Tibial artery (tissue), 4 donors: ENCODE measurements at regions not wholly inside any gene's neighbourhood (a gene's known extent, or its start where the extent isn't known, plus 50 kb on each side); places are given as distances from the start of the nearest gene placed in this dataset.

ENCODE experiments used
- DNase-seq, 2 donors: peaks; one replicate each; pipeline ENCODE4 v3.0.0-alpha.2; 2019
- H3K27ac ChIP-seq, 2 donors: fragments of 200-600 bp; sonication (generic) in 1 of 2; 1 replicate in 1 of 2; 2 replicates in 1 of 2; pipeline ENCODE4 v1.5.1; 2018 to 2019; ENCODE audit warnings: mild to moderate bottlenecking in 1 of 2
- H3K27me3 ChIP-seq, 2 donors: fragments of 200-600 bp; sonication (generic) in 1 of 2; one replicate each; pipeline versions ENCODE4 v1.5.1 to v1.6.0; 2016 to 2019
- H3K36me3 ChIP-seq, 3 donors: fragments of 200-600 bp; sonication (generic) in 2 of 3; one replicate each; pipeline ENCODE4 v1.5.1; 2016 to 2019; ENCODE audit warnings: mild to moderate bottlenecking in 2 of 3
- H3K4me1 ChIP-seq, 4 donors: fragments of 200-600 bp; sonication (generic) in 2 of 4; 1 replicate in 3 of 4; 2 replicates in 1 of 4; pipeline ENCODE4 v1.5.1; 2016 to 2019
- H3K4me3 ChIP-seq, 2 donors: fragments of 200-600 bp; sonication (generic) in 1 of 2; 1 replicate in 1 of 2; 2 replicates in 1 of 2; pipeline ENCODE4 v1.5.1; 2018 to 2019; ENCODE audit warnings: mild to moderate bottlenecking in 2 of 2
- H3K9me3 ChIP-seq, 3 donors: fragments of 200-600 bp; sonication (generic) in 1 of 3; one replicate each; pipeline ENCODE4 v1.5.1; 2016 to 2019
- CTCF ChIP-seq, 2 experiments: fragments of 200-600 bp in 1 of 2; fragments of 450-650 bp in 1 of 2; IDR thresholded peaks; one replicate each; pipeline ENCODE4 v1.5.1; 2017 to 2019; ENCODE audit warnings: antibody characterized with exemption in 2 of 2, mild to moderate bottlenecking in 1 of 2, moderate library complexity in 1 of 2
- intact Hi-C: fragments of 100-400 bp; cut with DNase I; formaldehyde crosslinking; loops from one replicate; pipeline ENCODE4 v1.15.0; 2023; ENCODE audit warnings: low total_unique reads

- Histone ChIP-seq H3K36me3 (no peaks in the 10 kb centered on the region), H3K9me3 (no peaks in the 10 kb centered on the region), H3K27ac (no peak overlapping the region), H3K4me3 (no peak overlapping the region), H3K27me3 (no peaks in the 10 kb centered on the region), H3K4me1 (no peaks in the 10 kb centered on the region)
- no peak for TF ChIP-seq CTCF (IDR thresholded peaks at IDR 0.05)
- DNase-seq = no peak
- intact Hi-C loops = no loop called here
These were observed 138.0 kb downstream of the SLC38A6 start for GRCh38 chr14:61119006-61119405.

- H3K4me3 ChIP-seq = no peak overlapping the region
- H3K27me3 ChIP-seq = no peaks in the 10 kb centered on the region
- H3K9me3 ChIP-seq = no peaks in the 10 kb centered on the region
- intact Hi-C loops = no loop called here
- H3K27ac ChIP-seq = no peak overlapping the region
- no peaks in the 10 kb centered on the region for H3K36me3 ChIP-seq
- no peak for TF ChIP-seq CTCF (IDR thresholded peaks at IDR 0.05)
- H3K4me1 ChIP-seq = peaks cover 0 to 7% (median 4%) of the 10 kb centered on the region in 4 donors
- DNase-seq = no peak
These were observed 135.3 kb downstream of the SLC38A6 start for GRCh38 chr14:61116369-61116768.

GRCh38 chr14:61113561-61114225 lies 132.6 kb downstream of the SLC38A6 start:
- intact Hi-C loops = no loop called here
- TF ChIP-seq CTCF (IDR thresholded peaks at IDR 0.05) = no peak
- no peaks in the 10 kb centered on the region for H3K27me3 ChIP-seq
- no peaks in the 10 kb centered on the region for H3K36me3 ChIP-seq
- no peak overlapping the region for H3K27ac ChIP-seq
- DNase-seq = no peak
- H3K4me3 ChIP-seq = no peak overlapping the region
- H3K4me1 ChIP-seq = peaks cover 0 to 18% (median 10%) of the 10 kb centered on the region in 4 donors
- H3K9me3 ChIP-seq = no peaks in the 10 kb centered on the region

GRCh38 chr14:61112506-61112905 lies 131.5 kb downstream of the SLC38A6 start:
- intact Hi-C loops = no loop called here
- no peak overlapping the region for H3K4me3 ChIP-seq
- no peak for TF ChIP-seq CTCF (IDR thresholded peaks at IDR 0.05)

GRCh38 chr14:61111731-61112130 lies 130.7 kb downstream of the SLC38A6 start:
- Histone ChIP-seq H3K4me1 (peaks cover 0 to 18% (median 10%) of the 10 kb centered on the region in 4 donors), H3K27me3 (no peaks in the 10 kb centered on the region), H3K9me3 (no peaks in the 10 kb centered on the region), H3K27ac (peak overlapping the region; percentile 34 to 71), H3K36me3 (no peaks in the 10 kb centered on the region), H3K4me3 (peak overlapping the region in 1 of 2 donors; percentile 11)
- intact Hi-C loops = no loop called here
- no peak for TF ChIP-seq CTCF (IDR thresholded peaks at IDR 0.05)
- no peak for DNase-seq

More at GRCh38 chr14:61112506-61112905, 131.5 kb downstream of the SLC38A6 start:
- H3K4me1 ChIP-seq = peaks cover 0 to 18% (median 10%) of the 10 kb centered on the region in 4 donors
- no peak overlapping the region for H3K27ac ChIP-seq
- no peak for DNase-seq
- H3K36me3 ChIP-seq = no peaks in the 10 kb centered on the region
- no peaks in the 10 kb centered on the region for H3K9me3 ChIP-seq
- no peaks in the 10 kb centered on the region for H3K27me3 ChIP-seq
